ENCODE measurements at regions not wholly inside any gene's neighbourhood (a gene's known extent, or its start where the extent isn't known, plus 50 kb on each side); places are given as distances from the start of the nearest gene placed in this dataset.

DNA sequence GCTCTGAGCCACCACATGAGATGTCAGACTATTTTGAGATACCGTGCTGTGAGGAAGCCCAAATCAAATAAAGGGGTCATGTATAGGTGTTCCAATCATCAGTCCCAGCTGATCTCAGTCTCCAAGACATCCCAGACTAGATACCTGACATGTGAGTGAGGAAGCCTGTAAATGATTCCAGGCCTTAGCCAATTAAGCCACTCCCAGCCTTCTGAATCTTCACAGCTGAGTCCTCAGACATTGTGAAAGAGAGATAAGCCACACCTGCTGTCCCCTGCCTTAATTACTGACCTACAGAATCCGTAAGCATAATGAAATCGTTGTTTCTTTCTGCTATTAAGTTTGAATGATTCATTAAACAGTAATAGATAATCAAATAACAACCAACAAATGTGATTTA lies 671.4 kb downstream of the ZNF674 start:
- H3K18ac ChIP-seq (ENCODE audit: insufficient read length, low read depth, low read length): no peak overlapping the region
- no peak overlapping the region for H4K91ac ChIP-seq (ENCODE audit: insufficient read length, low read depth, low read length)
- H3K9ac ChIP-seq (ENCODE audit: extremely low read depth, insufficient read length, low read length): no peak overlapping the region
- no peak for DNase-seq
- no peak overlapping the region for H2BK120ac ChIP-seq (ENCODE audit: low read depth, low read length, poor library complexity, severe bottlenecking)
- H2AK5ac ChIP-seq (ENCODE audit: insufficient read length, low read length): no peak overlapping the region
- H3K79me1 ChIP-seq (ENCODE audit: insufficient read depth, low read depth, low read length, poor library complexity, severe bottlenecking): no peaks in the 10 kb centered on the region
- Mint-ChIP-seq H3K4me3 (no peak overlapping the region), H3K36me3 (ENCODE audit: insufficient read depth in 1 of 3, low read depth in 3 of 3) (no peaks in the 10 kb centered on the region; a peak in 2 of 7 replicates), H3K4me1 (peaks cover 11 to 15% of the 10 kb centered on the region in 2 experiments; a peak in 3 of 4 replicates), H3K9me3 (peaks cover 43 to 64% of the 10 kb centered on the region in 2 experiments), H3K27me3 (ENCODE audit: low read depth) (no peaks in the 10 kb centered on the region), H3K27ac (no peak overlapping the region)
- H2BK5ac ChIP-seq (ENCODE audit: insufficient read length, low read length): no peak overlapping the region
- no peak overlapping the region for H3K56ac ChIP-seq (ENCODE audit: insufficient read length, low read depth, low read length)
- no peak overlapping the region for H2BK15ac ChIP-seq (ENCODE audit: low read depth, low read length)
- H4K5ac ChIP-seq (ENCODE audit: insufficient read length, low read depth, low read length): no peak overlapping the region
- TF ChIP-seq, protein P1, sequence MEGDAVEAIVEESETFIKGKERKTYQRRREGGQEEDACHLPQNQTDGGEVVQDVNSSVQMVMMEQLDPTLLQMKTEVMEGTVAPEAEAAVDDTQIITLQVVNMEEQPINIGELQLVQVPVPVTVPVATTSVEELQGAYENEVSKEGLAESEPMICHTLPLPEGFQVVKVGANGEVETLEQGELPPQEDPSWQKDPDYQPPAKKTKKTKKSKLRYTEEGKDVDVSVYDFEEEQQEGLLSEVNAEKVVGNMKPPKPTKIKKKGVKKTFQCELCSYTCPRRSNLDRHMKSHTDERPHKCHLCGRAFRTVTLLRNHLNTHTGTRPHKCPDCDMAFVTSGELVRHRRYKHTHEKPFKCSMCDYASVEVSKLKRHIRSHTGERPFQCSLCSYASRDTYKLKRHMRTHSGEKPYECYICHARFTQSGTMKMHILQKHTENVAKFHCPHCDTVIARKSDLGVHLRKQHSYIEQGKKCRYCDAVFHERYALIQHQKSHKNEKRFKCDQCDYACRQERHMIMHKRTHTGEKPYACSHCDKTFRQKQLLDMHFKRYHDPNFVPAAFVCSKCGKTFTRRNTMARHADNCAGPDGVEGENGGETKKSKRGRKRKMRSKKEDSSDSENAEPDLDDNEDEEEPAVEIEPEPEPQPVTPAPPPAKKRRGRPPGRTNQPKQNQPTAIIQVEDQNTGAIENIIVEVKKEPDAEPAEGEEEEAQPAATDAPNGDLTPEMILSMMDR (conservative IDR thresholded peaks at IDR 0.05): no peak
- no peaks in the 10 kb centered on the region for H3K9me3 ChIP-seq (ENCODE audit: control insufficient read depth, low read depth, low read length)
- H3K79me2 ChIP-seq (ENCODE audit: insufficient read depth, low read length): no peaks in the 10 kb centered on the region
- no peaks in the 10 kb centered on the region for H3K27me3 ChIP-seq (ENCODE audit: insufficient read depth, low read length)
- no peak overlapping the region for H2AFZ ChIP-seq (ENCODE audit: low read length)
- no peaks in the 10 kb centered on the region; the same call in 1 of the 2 replicates for H3K4me1 ChIP-seq (ENCODE audit: insufficient read depth, low read length)
- H2BK20ac ChIP-seq (ENCODE audit: low read depth, low read length, poor library complexity, severe bottlenecking): no peak overlapping the region
- H3K4ac ChIP-seq (ENCODE audit: low read depth, low read length): no peak overlapping the region
- no peak overlapping the region for H2BK12ac ChIP-seq (ENCODE audit: insufficient read length, low read depth, low read length)
- WGBS (ENCODE audit: extremely low coverage, insufficient read length, low lambda C conversion rate): no CpG with 5 or more reads among the region's 3 CpGs
- H3K14ac ChIP-seq (ENCODE audit: insufficient read depth, low read length): no peak overlapping the region
- H4K8ac ChIP-seq (replicated peaks; ENCODE audit: insufficient read length, low read depth, low read length): no peak overlapping the region
- H3K4me2 ChIP-seq (ENCODE audit: insufficient read depth, insufficient read length, low read length): no peak overlapping the region
- H3T11ph ChIP-seq (ENCODE audit: low read length): no peak overlapping the region
- H3K27ac ChIP-seq (ENCODE audit: insufficient read length, low read depth, low read length): no peak overlapping the region
- H4K20me1 ChIP-seq (ENCODE audit: control insufficient read depth, insufficient read depth, insufficient read length): no peaks in the 10 kb centered on the region
- H3K23me2 ChIP-seq (ENCODE audit: insufficient read length, low read depth, low read length, poor library complexity, severe bottlenecking): no peaks in the 10 kb centered on the region
- no peak overlapping the region for H3K23ac ChIP-seq (ENCODE audit: insufficient read length, low read depth, low read length)
